ENCODE measurements at regions not wholly inside any gene's neighbourhood (a gene's known extent, or its start where the extent isn't known, plus 50 kb on each side); places are given as distances from the start of the nearest gene placed in this dataset.

- no peak for TF ChIP-seq CTCF (IDR thresholded peaks at IDR 0.05; ENCODE audit: low read depth, low read length, missing control alignments)
- DNase-seq (ENCODE audit: extremely low read depth, low read depth): no peak
- no peak overlapping the region for H3K4me3 ChIP-seq (replicated peaks; ENCODE audit: low read depth, low read length)
Observed at GRCh38 chr5:107290780-107291398, 379.8 kb downstream of the EFNA5 start.

GRCh38 chr5:107289030-107289714 is 381.6 kb downstream of the EFNA5 start:
- no peak for DNase-seq (ENCODE audit: extremely low read depth, low read depth)
- no peak overlapping the region for H3K4me3 ChIP-seq (replicated peaks; ENCODE audit: low read depth, low read length)
- no peak for TF ChIP-seq CTCF (IDR thresholded peaks at IDR 0.05; ENCODE audit: low read depth, low read length, missing control alignments)

GRCh38 chr5:107286447-107287098 is 384.2 kb downstream of the EFNA5 start:
- H3K4me3 ChIP-seq (replicated peaks; ENCODE audit: low read depth, low read length): no peak overlapping the region
- no peak for DNase-seq (ENCODE audit: extremely low read depth, low read depth)
- no peak for TF ChIP-seq CTCF (IDR thresholded peaks at IDR 0.05; ENCODE audit: low read depth, low read length, missing control alignments)

GRCh38 chr5:107285772-107286171 is 385.0 kb downstream of the EFNA5 start:
- TF ChIP-seq CTCF (IDR thresholded peaks at IDR 0.05; ENCODE audit: low read depth, low read length, missing control alignments): no peak
- no peak for DNase-seq (ENCODE audit: extremely low read depth, low read depth)
- H3K4me3 ChIP-seq (replicated peaks; ENCODE audit: low read depth, low read length): no peak overlapping the region

- TF ChIP-seq CTCF (IDR thresholded peaks at IDR 0.05; ENCODE audit: low read depth, low read length, missing control alignments): no peak
- no peak overlapping the region for H3K4me3 ChIP-seq (replicated peaks; ENCODE audit: low read depth, low read length)
- DNase-seq (ENCODE audit: extremely low read depth, low read depth): no peak
Observed at GRCh38 chr5:107284822-107285525, 385.8 kb downstream of the EFNA5 start.

GRCh38 chr5:107282061-107282460 is 388.7 kb downstream of the EFNA5 start:
- H3K4me3 ChIP-seq (replicated peaks; ENCODE audit: low read depth, low read length): no peak overlapping the region
- DNase-seq (ENCODE audit: extremely low read depth, low read depth): no peak
- TF ChIP-seq CTCF (IDR thresholded peaks at IDR 0.05; ENCODE audit: low read depth, low read length, missing control alignments): no peak

All from HFF-Myc (cell line).